ENCODE measurements at regions not wholly inside any gene's neighbourhood (a gene's known extent, or its start where the extent isn't known, plus 50 kb on each side); places are given as distances from the start of the nearest gene placed in this dataset.

GRCh38 chr3:140834266-140835037, 107.2 kb upstream of the SLC25A36 start:
- Histone ChIP-seq H3K36me3 (ENCODE audit: control insufficient read depth in 4 of 4, insufficient read depth in 4 of 4, low read length in 4 of 4) (no peaks in the 10 kb centered on the region), H3K9me3 (ENCODE audit: control insufficient read depth in 4 of 4, insufficient read depth in 3 of 4, low read length in 3 of 4) (no peaks in the 10 kb centered on the region), H3K9ac (ENCODE audit: insufficient read depth in 1 of 2, low read length in 2 of 2) (no peak overlapping the region), H3K4me3 (no peak overlapping the region), H3K27ac (ENCODE audit: low read depth in 1 of 2, low read length in 1 of 2) (no peak overlapping the region), H3K4me1 (ENCODE audit: control insufficient read depth in 5 of 5, insufficient read depth in 5 of 5, low read length in 5 of 5) (peaks cover 0 to 2% (median 0%) of the 10 kb centered on the region in 5 donors), H3K27me3 (ENCODE audit: control insufficient read depth in 3 of 3, insufficient read depth in 3 of 3, low read length in 2 of 3) (no peaks in the 10 kb centered on the region)
- WGBS, 2 donors = 76 to 86% methylated on average over 5 of the region's 5 CpGs
- ATAC-seq (ENCODE audit: insufficient read depth, low FRiP score) = no peak
- DNase-seq = no peak
- no peak for TF ChIP-seq CTCF (IDR thresholded peaks at IDR 0.05; ENCODE audit: control extremely low read depth, extremely low read depth)

GRCh38 chr3:140842984-140843649, 98.5 kb upstream of the SLC25A36 start:
- H3K27me3 ChIP-seq (ENCODE audit: control insufficient read depth in 3 of 3, insufficient read depth in 3 of 3, low read length in 2 of 3) = no peaks in the 10 kb centered on the region
- no peaks in the 10 kb centered on the region for H3K9me3 ChIP-seq (ENCODE audit: control insufficient read depth in 4 of 4, insufficient read depth in 3 of 4, low read length in 3 of 4)
- no peaks in the 10 kb centered on the region for H3K4me1 ChIP-seq (ENCODE audit: control insufficient read depth in 5 of 5, insufficient read depth in 5 of 5, low read length in 5 of 5)
- ATAC-seq (ENCODE audit: insufficient read depth, low FRiP score) (no peak), DNase-seq (no peak)
- no peak overlapping the region for H3K9ac ChIP-seq (ENCODE audit: insufficient read depth in 1 of 2, low read length in 2 of 2)
- WGBS, 2 donors = 70 to 77% methylated on average over 4 of the region's 4 CpGs
- no peaks in the 10 kb centered on the region for H3K36me3 ChIP-seq (ENCODE audit: control insufficient read depth in 4 of 4, insufficient read depth in 4 of 4, low read length in 4 of 4)
- H3K27ac ChIP-seq (ENCODE audit: low read depth in 1 of 2, low read length in 1 of 2) = no peak overlapping the region
- TF ChIP-seq CTCF (IDR thresholded peaks at IDR 0.05; ENCODE audit: control extremely low read depth, extremely low read depth) = no peak
- H3K4me3 ChIP-seq = no peak overlapping the region

GRCh38 chr3:140843656-140844055, 98.0 kb upstream of the SLC25A36 start:
- H3K9me3 ChIP-seq (ENCODE audit: control insufficient read depth in 4 of 4, insufficient read depth in 3 of 4, low read length in 3 of 4) = no peaks in the 10 kb centered on the region
- H3K27me3 ChIP-seq (ENCODE audit: control insufficient read depth in 3 of 3, insufficient read depth in 3 of 3, low read length in 2 of 3) = no peaks in the 10 kb centered on the region
- WGBS, 2 donors = 67 to 84% methylated on average over 3 of the region's 3 CpGs
- no peak overlapping the region for H3K4me3 ChIP-seq
- no peak overlapping the region for H3K27ac ChIP-seq (ENCODE audit: low read depth in 1 of 2, low read length in 1 of 2)
- no peak overlapping the region for H3K9ac ChIP-seq (ENCODE audit: insufficient read depth in 1 of 2, low read length in 2 of 2)
- TF ChIP-seq CTCF (IDR thresholded peaks at IDR 0.05; ENCODE audit: control extremely low read depth, extremely low read depth) = no peak
- no peaks in the 10 kb centered on the region for H3K4me1 ChIP-seq (ENCODE audit: control insufficient read depth in 5 of 5, insufficient read depth in 5 of 5, low read length in 5 of 5)
- no peak for DNase-seq
- no peak for ATAC-seq (ENCODE audit: insufficient read depth, low FRiP score)
- H3K36me3 ChIP-seq (ENCODE audit: control insufficient read depth in 4 of 4, insufficient read depth in 4 of 4, low read length in 4 of 4) = no peaks in the 10 kb centered on the region
